ENCODE measurements at regions not wholly inside any gene's neighbourhood (a gene's known extent, or its start where the extent isn't known, plus 50 kb on each side); places are given as distances from the start of the nearest gene placed in this dataset.
"Not testable (repeated sequence)": the region's sequence is repeated elsewhere in the genome, so short reads cannot be mapped to it uniquely, and the experiment has no call there.

DNA sequence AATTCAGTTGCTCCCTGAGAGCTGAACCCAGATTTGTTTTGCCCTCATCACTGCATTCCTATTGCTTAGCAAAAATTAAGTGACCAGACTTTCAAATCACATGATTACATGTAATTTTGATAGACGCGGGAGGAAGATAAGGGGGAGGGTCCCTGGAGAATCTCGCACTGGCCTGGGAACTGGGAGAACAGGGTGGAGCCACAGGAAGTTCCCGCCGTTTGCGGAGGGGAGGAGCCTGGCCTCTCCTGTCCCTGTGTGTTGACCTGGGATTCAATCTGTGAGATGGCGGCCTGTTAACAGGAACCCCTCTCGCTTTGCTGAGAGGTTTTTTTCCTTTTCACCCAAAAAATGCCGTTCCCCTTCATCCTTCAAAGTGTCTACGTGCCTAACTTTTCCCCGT is 142.9 kb upstream of the OR13F1 start:
- H3K36me3 Mint-ChIP-seq (ENCODE audit: low read depth), result no peaks in the 10 kb centered on the region
- Histone ChIP-seq H3K4me1 (ENCODE audit: insufficient read depth, low read length) (no peaks in the 10 kb centered on the region), H3K36me3 (ENCODE audit: insufficient read depth, low read length) (no peaks in the 10 kb centered on the region), H3K27ac (ENCODE audit: low read depth in 1 of 2, low read length in 2 of 2) (no peak overlapping the region), H3K27me3 (ENCODE audit: control insufficient read depth in 1 of 2, insufficient read depth in 2 of 2, low read length in 2 of 2) (no peaks in the 10 kb centered on the region), H3K9me3 (ENCODE audit: control insufficient read depth in 1 of 2, insufficient read depth in 1 of 2, low read length in 2 of 2) (peaks cover 0 to 13% of the 10 kb centered on the region in 2 experiments), H3K4me3 (ENCODE audit: low read length) (no peak overlapping the region)
- intact Hi-C loops (cut with DNase I, micrococcal nuclease), result no loop called here
- H3K27me3 Mint-ChIP-seq, result no peaks in the 10 kb centered on the region
- DNase-seq, result no peak
- H3K4me1 Mint-ChIP-seq (ENCODE audit: low read depth), result no peaks in the 10 kb centered on the region
- peaks cover 11% of the 10 kb centered on the region for H3K9me3 Mint-ChIP-seq
- TF ChIP-seq, protein P1, sequence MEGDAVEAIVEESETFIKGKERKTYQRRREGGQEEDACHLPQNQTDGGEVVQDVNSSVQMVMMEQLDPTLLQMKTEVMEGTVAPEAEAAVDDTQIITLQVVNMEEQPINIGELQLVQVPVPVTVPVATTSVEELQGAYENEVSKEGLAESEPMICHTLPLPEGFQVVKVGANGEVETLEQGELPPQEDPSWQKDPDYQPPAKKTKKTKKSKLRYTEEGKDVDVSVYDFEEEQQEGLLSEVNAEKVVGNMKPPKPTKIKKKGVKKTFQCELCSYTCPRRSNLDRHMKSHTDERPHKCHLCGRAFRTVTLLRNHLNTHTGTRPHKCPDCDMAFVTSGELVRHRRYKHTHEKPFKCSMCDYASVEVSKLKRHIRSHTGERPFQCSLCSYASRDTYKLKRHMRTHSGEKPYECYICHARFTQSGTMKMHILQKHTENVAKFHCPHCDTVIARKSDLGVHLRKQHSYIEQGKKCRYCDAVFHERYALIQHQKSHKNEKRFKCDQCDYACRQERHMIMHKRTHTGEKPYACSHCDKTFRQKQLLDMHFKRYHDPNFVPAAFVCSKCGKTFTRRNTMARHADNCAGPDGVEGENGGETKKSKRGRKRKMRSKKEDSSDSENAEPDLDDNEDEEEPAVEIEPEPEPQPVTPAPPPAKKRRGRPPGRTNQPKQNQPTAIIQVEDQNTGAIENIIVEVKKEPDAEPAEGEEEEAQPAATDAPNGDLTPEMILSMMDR (IDR thresholded peaks at IDR 0.05), result no peak
- CTCF ChIA-PET, result no interaction called here
- no peak overlapping the region for H3K27ac Mint-ChIP-seq
- ATAC-seq (ENCODE audit: poor library complexity), result no peak
- no peak overlapping the region for H3K4me3 Mint-ChIP-seq
- POLR2A ChIA-PET, result no interaction called here

DNA sequence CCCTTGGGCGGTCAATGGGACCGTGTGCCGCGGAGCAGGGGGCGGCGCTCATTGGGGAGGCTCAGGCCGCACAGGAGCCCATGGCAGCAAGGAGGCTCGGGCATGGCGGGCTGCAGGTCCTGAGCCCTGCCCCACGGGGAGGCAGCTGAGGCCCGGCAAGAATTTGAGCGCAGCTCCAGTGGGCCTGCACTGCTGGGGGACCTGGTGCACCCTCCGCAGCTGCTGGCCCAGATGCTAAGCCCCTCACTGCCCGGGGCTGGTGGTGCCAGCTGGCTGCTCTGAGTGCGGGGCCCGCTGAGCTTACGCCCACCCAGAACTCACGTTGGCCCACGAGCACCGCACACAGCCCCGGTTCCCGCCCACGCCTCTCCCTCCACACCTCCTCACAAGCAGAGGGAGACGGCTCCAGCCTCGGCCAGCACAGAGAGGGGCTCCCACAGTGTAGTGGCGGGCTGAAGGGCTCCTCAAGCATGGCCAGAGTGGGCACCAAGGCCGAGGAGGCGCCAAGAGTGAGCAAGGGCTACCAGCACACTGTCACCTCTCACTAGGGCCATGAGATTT is 141.1 kb upstream of the OR13F1 start:
- H3K36me3 Mint-ChIP-seq (ENCODE audit: low read depth), result no peaks in the 10 kb centered on the region
- CTCF ChIA-PET, result no interaction called here

DNA sequence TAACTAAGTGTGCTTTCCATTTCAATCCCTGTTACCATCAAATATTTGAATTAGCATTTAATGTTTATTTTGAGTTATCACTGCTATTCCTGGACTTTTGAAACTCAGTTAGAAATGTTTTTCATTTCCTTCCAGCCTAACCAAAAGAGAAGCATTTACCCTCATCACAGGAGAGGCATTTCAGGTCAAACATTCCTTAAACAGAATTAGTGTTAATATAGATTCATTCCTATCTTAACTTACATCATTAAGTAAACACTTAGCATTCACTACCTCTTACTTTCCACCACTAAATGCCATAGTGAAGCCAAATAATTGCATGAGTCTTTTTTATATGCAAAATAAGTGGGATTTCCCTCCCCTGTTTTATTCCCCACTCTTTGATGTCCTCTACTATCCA is 136.6 kb upstream of the OR13F1 start:
- ChIA-PET POLR2A (no interaction called here), CTCF (no interaction called here)
- Mint-ChIP-seq H3K27ac (no peak overlapping the region), H3K9me3 (peaks cover 10% of the 10 kb centered on the region), H3K4me3 (no peak overlapping the region), H3K27me3 (peaks cover 5% of the 10 kb centered on the region), H3K36me3 (ENCODE audit: low read depth) (no peaks in the 10 kb centered on the region), H3K4me1 (ENCODE audit: low read depth) (no peaks in the 10 kb centered on the region)
- DNase-seq, result no peak
- Histone ChIP-seq H3K4me1 (ENCODE audit: insufficient read depth, low read length) (no peaks in the 10 kb centered on the region), H3K4me3 (ENCODE audit: low read length) (no peak overlapping the region), H3K27ac (ENCODE audit: low read depth in 1 of 2, low read length in 2 of 2) (no peak overlapping the region), H3K36me3 (ENCODE audit: insufficient read depth, low read length) (no peaks in the 10 kb centered on the region), H3K27me3 (ENCODE audit: control insufficient read depth in 1 of 2, insufficient read depth in 2 of 2, low read length in 2 of 2) (no peaks in the 10 kb centered on the region), H3K9me3 (ENCODE audit: control insufficient read depth in 1 of 2, insufficient read depth in 1 of 2, low read length in 2 of 2) (peaks cover 0 to 9% of the 10 kb centered on the region in 2 experiments)
- intact Hi-C loops (cut with DNase I, micrococcal nuclease), result no loop called here
- TF ChIP-seq, protein P1 (IDR thresholded peaks at IDR 0.05), result no peak
- no peak for ATAC-seq (ENCODE audit: poor library complexity)

More for the DNA sequence above, 141.1 kb upstream of the OR13F1 start:
- Mint-ChIP-seq H3K4me3 (no peak overlapping the region), H3K4me1 (ENCODE audit: low read depth) (no peaks in the 10 kb centered on the region), H3K27me3 (no peaks in the 10 kb centered on the region), H3K9me3 (peaks cover 11% of the 10 kb centered on the region), H3K27ac (no peak overlapping the region)
- Histone ChIP-seq H3K4me1 (ENCODE audit: insufficient read depth, low read length) (no peaks in the 10 kb centered on the region), H3K27ac (ENCODE audit: low read depth in 1 of 2, low read length in 2 of 2) (no peak overlapping the region), H3K9me3 (ENCODE audit: control insufficient read depth in 1 of 2, insufficient read depth in 1 of 2, low read length in 2 of 2) (peaks cover 0 to 13% of the 10 kb centered on the region in 2 experiments), H3K27me3 (ENCODE audit: control insufficient read depth in 1 of 2, insufficient read depth in 2 of 2, low read length in 2 of 2) (no peaks in the 10 kb centered on the region), H3K4me3 (ENCODE audit: low read length) (no peak overlapping the region), H3K36me3 (ENCODE audit: insufficient read depth, low read length) (no peaks in the 10 kb centered on the region)
- POLR2A ChIA-PET, result interaction anchor here (0.6 kb wide), 1 partner anchor 34 kb away, joined by 4 read pairs; no protein-coding TSS in a partner anchor
- ATAC-seq (ENCODE audit: poor library complexity) (no peak), DNase-seq (peak in 1 of 14 experiments; percentile 8)
- intact Hi-C loops (cut with DNase I, micrococcal nuclease), result no loop called here
- TF ChIP-seq, protein P1 (IDR thresholded peaks at IDR 0.05), result no peak

DNA sequence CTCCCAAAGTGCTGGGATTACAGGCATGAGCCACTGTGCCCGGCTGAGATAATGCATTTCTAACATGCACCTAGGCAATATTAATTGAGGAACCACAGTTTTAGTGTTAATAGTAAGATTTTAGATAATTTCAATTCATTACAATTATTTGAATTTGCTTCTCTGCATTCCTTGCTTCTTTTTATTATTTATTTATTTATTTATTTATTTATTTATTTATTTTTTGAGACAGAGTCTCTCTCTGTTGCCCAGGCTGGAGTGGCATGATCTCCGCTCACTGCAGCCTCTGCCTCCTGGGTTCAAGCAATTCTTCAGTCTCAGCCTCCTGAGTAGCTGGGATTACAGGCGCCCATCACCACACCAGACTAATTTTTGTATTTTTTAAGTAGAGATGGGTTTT is 135.7 kb upstream of the OR13F1 start:
- H3K4me1 ChIP-seq (ENCODE audit: insufficient read depth, low read length); H3K4me3 Mint-ChIP-seq; H3K27ac ChIP-seq (ENCODE audit: low read depth in 1 of 2, low read length in 2 of 2); ATAC-seq (ENCODE audit: poor library complexity); H3K27me3 ChIP-seq (ENCODE audit: control insufficient read depth in 1 of 2, insufficient read depth in 2 of 2, low read length in 2 of 2); H3K27ac Mint-ChIP-seq; H3K36me3 Mint-ChIP-seq (ENCODE audit: low read depth); intact Hi-C loops (cut with DNase I, micrococcal nuclease); CTCF ChIA-PET; H3K4me1 Mint-ChIP-seq (ENCODE audit: low read depth); H3K4me3 ChIP-seq (ENCODE audit: low read length); H3K27me3 Mint-ChIP-seq; POLR2A ChIA-PET; H3K36me3 ChIP-seq (ENCODE audit: insufficient read depth, low read length); H3K9me3 ChIP-seq (ENCODE audit: control insufficient read depth in 1 of 2, insufficient read depth in 1 of 2, low read length in 2 of 2); DNase-seq: not testable (repeated sequence)
- peaks cover 10% of the 10 kb centered on the region for H3K9me3 Mint-ChIP-seq
